PC-3 (cell line): ENCODE measurements at regions not wholly inside any gene's neighbourhood (a gene's known extent, or its start where the extent isn't known, plus 50 kb on each side); places are given as distances from the start of the nearest gene placed in this dataset.

Experiments
- ATAC-seq: fragments of 200-7000 bp; cut with Tn5 transposase; 2 replicates; pipeline ENCODE4 v1.9.1; 2020; ENCODE audit warnings: mild to moderate bottlenecking, moderate library complexity
- BruUV-seq: library from RNA; stranded (reverse); fragments of 400-500 nt; replicated peaks from 2 replicates; lab custom pipeline; 2021; lab: Mats Ljungman, UMichigan
- CTCF ChIA-PET: fragments of 300-600 bp; sonication (Branson Sonifier 250); formaldehyde crosslinking; loops from one replicate; lab custom pipeline; 2022; ENCODE audit warnings: antibody characterized with exemption; lab: Charles Lee
- POLR2A ChIA-PET: fragments of 300-600 bp; sonication (Branson Sonifier 250); formaldehyde crosslinking; loops from one replicate; lab custom pipeline; 2022; ENCODE audit warnings: antibody characterized with exemption; ENCODE audit not compliant: unreplicated experiment; lab: Charles Lee
- DNase-seq: peaks from one replicate; pipeline ENCODE4 v3.0.0-alpha.2; 2015
- H2AFZ ChIP-seq: fragments of 300-600 bp; sonication (generic); 2 replicates; pipeline ENCODE4 v1.6.0; 2016; ENCODE audit warnings: antibody characterized with exemption, low read length
- H3F3A ChIP-seq: fragments of 300-600 bp; sonication (generic); one replicate; pipeline ENCODE4 v1.6.0; 2017; ENCODE audit warnings: antibody characterized with exemption, low read length, control low read depth, mild to moderate bottlenecking; ENCODE audit not compliant: unreplicated experiment
- H3K27ac ChIP-seq: fragments of 300-600 bp; sonication (generic); 2 replicates; pipeline ENCODE4 v1.5.1; 2016; ENCODE audit warnings: mild to moderate bottlenecking, low read length
- H3K27me3 ChIP-seq: fragments of 300-600 bp; sonication (generic); 2 replicates; pipeline ENCODE4 v1.6.1; 2016; ENCODE audit warnings: low read length, mixed read lengths
- H3K36me3 ChIP-seq: fragments of 300-600 bp; sonication (generic); 2 replicates; pipeline ENCODE4 v1.6.1; 2016; ENCODE audit warnings: low read depth, mixed run types, low read length, mixed read lengths
- H3K4me1 ChIP-seq: fragments of 300-600 bp; sonication (generic); 2 replicates; pipeline ENCODE4 v1.5.1; 2016; ENCODE audit warnings: low read length; ENCODE audit not compliant: insufficient read depth
- H3K4me2 ChIP-seq: fragments of 300-600 bp; sonication (generic); 2 replicates; pipeline ENCODE4 v1.6.0; 2016; ENCODE audit warnings: low read length
- H3K4me3 ChIP-seq: fragments of 300-600 bp; sonication (generic); 2 replicates; pipeline ENCODE4 v1.5.1; 2016; ENCODE audit warnings: mild to moderate bottlenecking, low read length, mixed read lengths
- H3K79me2 ChIP-seq: fragments of 300-600 bp; sonication (generic); 2 replicates; pipeline ENCODE4 v1.6.1; 2017; ENCODE audit warnings: low read length, mixed read lengths
- H3K9ac ChIP-seq: fragments of 300-600 bp; sonication (generic); 2 replicates; pipeline ENCODE4 v1.6.0; 2016; ENCODE audit warnings: mild to moderate bottlenecking, low read length
- H3K9me2 ChIP-seq: fragments of 300-600 bp; sonication (generic); replicated peaks from 2 replicates; pipeline ENCODE4 v1.6.1; 2016; ENCODE audit warnings: mixed run types, low read length, mixed read lengths
- H3K9me3 ChIP-seq: fragments of 300-600 bp; sonication (generic); 2 replicates; pipeline ENCODE4 v1.6.1; 2016; ENCODE audit warnings: low read length, mixed read lengths
- H4K20me1 ChIP-seq: fragments of 300-600 bp; sonication (generic); 2 replicates; pipeline ENCODE4 v1.6.1; 2016; ENCODE audit warnings: low read length, mixed read lengths
- EZH2 ChIP-seq: fragments of 300-600 bp; sonication (generic); IDR thresholded peaks from one replicate; pipeline ENCODE4 v1.6.1; 2017; ENCODE audit warnings: antibody characterized with exemption, mild to moderate bottlenecking, low read length; ENCODE audit not compliant: unreplicated experiment
- EZH2phosphoT487 ChIP-seq: fragments of 300-600 bp; sonication (generic); IDR thresholded peaks from 2 replicates; pipeline ENCODE4 v1.6.1; 2018; ENCODE audit warnings: mild to moderate bottlenecking, antibody characterized with exemption, low read length, borderline replicate concordance
- intact Hi-C: fragments of 100-400 bp; cut with micrococcal nuclease; formaldehyde crosslinking; loops from 2 replicates; pipeline ENCODE4 v1.9.0; 2023
- TF ChIP-seq, protein P1 (sequence below): fragments of 300-600 bp; sonication (generic); conservative IDR thresholded peaks from 2 replicates; pipeline ENCODE4 v1.5.1; 2017; ENCODE audit warnings: antibody characterized with exemption, low read depth, mild to moderate bottlenecking, low read length

- no peak overlapping the region for H3K9ac ChIP-seq
- ATAC-seq (no peak), DNase-seq (no peak)
- H3K79me2 ChIP-seq: no peaks in the 10 kb centered on the region
- ChIA-PET POLR2A (no interaction called here), CTCF (no interaction called here)
- H3K4me3 ChIP-seq: no peak overlapping the region
- H3F3A ChIP-seq: no peaks in the 10 kb centered on the region
- H4K20me1 ChIP-seq: no peaks in the 10 kb centered on the region
- no peaks in the 10 kb centered on the region for H3K27me3 ChIP-seq
- no peaks in the 10 kb centered on the region for H3K9me2 ChIP-seq
- intact Hi-C loops: no loop called here
- no peak overlapping the region for H3K27ac ChIP-seq
- peaks cover 12% of the 10 kb centered on the region; the same call in 1 of the 2 replicates for H3K4me1 ChIP-seq
- BruUV-seq: no TSS peak
- no peaks in the 10 kb centered on the region for H3K9me3 ChIP-seq
- H2AFZ ChIP-seq: no peak overlapping the region
- TF ChIP-seq, protein P1, sequence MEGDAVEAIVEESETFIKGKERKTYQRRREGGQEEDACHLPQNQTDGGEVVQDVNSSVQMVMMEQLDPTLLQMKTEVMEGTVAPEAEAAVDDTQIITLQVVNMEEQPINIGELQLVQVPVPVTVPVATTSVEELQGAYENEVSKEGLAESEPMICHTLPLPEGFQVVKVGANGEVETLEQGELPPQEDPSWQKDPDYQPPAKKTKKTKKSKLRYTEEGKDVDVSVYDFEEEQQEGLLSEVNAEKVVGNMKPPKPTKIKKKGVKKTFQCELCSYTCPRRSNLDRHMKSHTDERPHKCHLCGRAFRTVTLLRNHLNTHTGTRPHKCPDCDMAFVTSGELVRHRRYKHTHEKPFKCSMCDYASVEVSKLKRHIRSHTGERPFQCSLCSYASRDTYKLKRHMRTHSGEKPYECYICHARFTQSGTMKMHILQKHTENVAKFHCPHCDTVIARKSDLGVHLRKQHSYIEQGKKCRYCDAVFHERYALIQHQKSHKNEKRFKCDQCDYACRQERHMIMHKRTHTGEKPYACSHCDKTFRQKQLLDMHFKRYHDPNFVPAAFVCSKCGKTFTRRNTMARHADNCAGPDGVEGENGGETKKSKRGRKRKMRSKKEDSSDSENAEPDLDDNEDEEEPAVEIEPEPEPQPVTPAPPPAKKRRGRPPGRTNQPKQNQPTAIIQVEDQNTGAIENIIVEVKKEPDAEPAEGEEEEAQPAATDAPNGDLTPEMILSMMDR: no peak
- no peak for TF ChIP-seq EZH2phosphoT487
- no peak for TF ChIP-seq EZH2
- no peaks in the 10 kb centered on the region for H3K36me3 ChIP-seq
- no peak overlapping the region for H3K4me2 ChIP-seq
Observed at GRCh38 chr2:238650536-238650935, 197.3 kb upstream of the TWIST2 start.

DNA sequence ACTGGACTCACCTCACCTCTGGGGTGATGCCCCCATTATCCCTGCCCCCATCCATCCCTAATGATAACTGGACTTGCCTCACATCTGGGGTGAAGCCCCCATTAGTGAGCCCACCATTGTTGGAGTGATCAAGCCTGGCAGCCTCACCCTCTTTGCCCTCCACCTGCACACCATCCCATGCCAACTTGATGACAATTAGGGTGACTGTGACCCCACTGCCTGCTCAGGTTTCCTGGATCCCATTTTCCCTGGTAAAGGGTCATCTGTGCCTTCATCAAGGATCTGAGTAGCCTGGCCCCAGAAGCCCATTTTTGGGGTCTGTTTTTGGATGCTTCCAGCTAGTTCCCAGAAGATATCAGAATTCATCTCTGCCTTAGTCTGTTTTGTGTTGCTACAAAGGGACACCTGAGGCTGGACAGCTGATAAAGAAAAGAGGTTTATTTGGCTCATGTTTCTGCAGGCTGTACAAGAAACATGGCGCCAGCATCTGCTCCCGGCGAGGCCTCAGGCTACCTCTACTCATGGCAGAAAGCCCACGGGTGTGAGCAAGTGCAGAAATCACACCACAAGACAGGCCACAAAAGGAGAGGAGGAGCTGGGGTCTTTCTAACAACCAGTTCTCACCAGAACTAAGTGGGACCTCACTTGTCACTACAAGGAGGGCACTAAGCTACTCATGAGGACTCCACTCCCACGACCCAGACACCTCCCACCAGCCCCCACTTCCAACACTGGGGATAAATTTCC is 196.4 kb upstream of the TWIST2 start:
- CTCF ChIA-PET: no interaction called here
- H3K9ac ChIP-seq: no peak overlapping the region
- H2AFZ ChIP-seq: no peak overlapping the region
- H3K9me2 ChIP-seq: no peaks in the 10 kb centered on the region
- H3K27ac ChIP-seq: no peak overlapping the region
- intact Hi-C loops: no loop called here
- no peak overlapping the region for H3K4me2 ChIP-seq
- no peak overlapping the region for H3K4me3 ChIP-seq
- no peaks in the 10 kb centered on the region for H4K20me1 ChIP-seq
- ATAC-seq: no peak
- peaks cover 8% of the 10 kb centered on the region; the same call in 1 of the 2 replicates for H3K4me1 ChIP-seq
- H3F3A ChIP-seq: no peaks in the 10 kb centered on the region
- no peaks in the 10 kb centered on the region for H3K9me3 ChIP-seq
- POLR2A ChIA-PET: no interaction called here
- H3K79me2 ChIP-seq: no peaks in the 10 kb centered on the region
- DNase-seq: no peak
- TF ChIP-seq EZH2phosphoT487 (no peak), EZH2 (no peak)
- TF ChIP-seq, protein P1: no peak
- no TSS peak for BruUV-seq
- no peaks in the 10 kb centered on the region for H3K36me3 ChIP-seq
- H3K27me3 ChIP-seq: no peaks in the 10 kb centered on the region

DNA sequence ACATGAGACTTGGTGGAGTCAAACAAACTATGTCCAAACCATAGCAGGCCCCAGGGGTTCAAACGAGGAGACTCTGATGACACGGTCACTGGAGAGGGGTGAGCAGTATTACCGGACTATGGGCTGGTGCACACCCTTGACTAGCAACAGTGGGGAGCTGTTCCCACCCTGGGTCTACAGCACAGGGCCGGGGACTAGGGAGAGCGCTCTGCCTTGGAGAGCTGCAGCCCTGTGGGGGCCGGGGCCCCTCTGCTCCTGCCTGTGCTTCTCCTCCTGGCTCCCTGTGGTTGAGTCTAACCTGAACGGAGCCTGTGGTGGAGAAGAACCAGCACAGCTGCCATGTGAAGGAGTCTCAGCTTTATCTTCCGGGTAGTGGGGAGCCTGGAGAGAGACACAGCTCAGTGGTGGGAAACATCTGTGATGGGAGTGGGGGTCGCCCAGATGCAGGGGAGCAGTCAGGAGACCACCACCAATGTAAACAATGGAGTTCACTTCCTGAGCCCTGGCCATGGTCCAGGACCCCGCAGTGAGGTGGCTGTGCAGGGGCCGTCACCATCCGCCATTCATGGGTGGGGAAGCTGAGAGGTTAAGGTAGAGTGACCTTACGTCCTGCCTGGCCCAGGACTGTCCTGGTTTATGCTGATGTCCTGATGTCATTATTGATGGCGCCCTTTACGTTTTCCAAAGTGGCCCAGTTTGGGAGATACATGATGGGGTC is 195.7 kb upstream of the TWIST2 start:
- H3K4me2 ChIP-seq: no peak overlapping the region
- no peaks in the 10 kb centered on the region for H3K36me3 ChIP-seq
- no peak overlapping the region for H3K4me3 ChIP-seq
- H3K9me2 ChIP-seq: no peaks in the 10 kb centered on the region
- H3K9me3 ChIP-seq: no peaks in the 10 kb centered on the region
- H2AFZ ChIP-seq: no peak overlapping the region
- no peaks in the 10 kb centered on the region for H4K20me1 ChIP-seq
- no peak overlapping the region for H3K27ac ChIP-seq
- DNase-seq (no peak), ATAC-seq (no peak)
- intact Hi-C loops: no loop called here
- ChIA-PET CTCF (no interaction called here), POLR2A (no interaction called here)
- H3K9ac ChIP-seq: no peak overlapping the region
- H3K4me1 ChIP-seq: peaks cover 8% of the 10 kb centered on the region; the same call in 1 of the 2 replicates
- H3K27me3 ChIP-seq: no peaks in the 10 kb centered on the region
- no peaks in the 10 kb centered on the region for H3F3A ChIP-seq
- no peaks in the 10 kb centered on the region for H3K79me2 ChIP-seq
- no peak for TF ChIP-seq EZH2
- TF ChIP-seq, protein P1: no peak
- no peak for TF ChIP-seq EZH2phosphoT487
- BruUV-seq: no TSS peak
